HEK293T (cell line): ENCODE measurements at regions not wholly inside any gene's neighbourhood (a gene's known extent, or its start where the extent isn't known, plus 50 kb on each side); places are given as distances from the start of the nearest gene placed in this dataset.

Experiments
- CTCF ChIA-PET: fragments of 350-600 bp; formaldehyde crosslinking; extraction: SDS; loops from one replicate; lab custom pipeline; 2021; ENCODE audit warnings: antibody characterized with exemption, inconsistent platforms; lab: Yijun Ruan, JAX
- POLR2A ChIA-PET: fragments of 350-600 bp; formaldehyde crosslinking; extraction: SDS; loops from one replicate; lab custom pipeline; 2020; ENCODE audit warnings: antibody characterized with exemption, inconsistent platforms; lab: Yijun Ruan, JAX
- DNase-seq: peaks from one replicate; pipeline ENCODE4 v3.0.0; 2012; ENCODE audit warnings: mixed read lengths; ENCODE audit errors: extremely low spot score
- ARNT ChIP-seq: fragments of 450-650 bp; IDR thresholded peaks from 2 replicates; pipeline ENCODE4 v1.6.1; 2017; ENCODE audit warnings: mild to moderate bottlenecking
- BHLHE40 ChIP-seq: fragments of 450-650 bp; IDR thresholded peaks from 2 replicates; pipeline ENCODE4 v1.6.1; 2016; ENCODE audit warnings: mild to moderate bottlenecking, moderate library complexity, borderline replicate concordance
- CTBP1 ChIP-seq: fragments of 450-650 bp; IDR thresholded peaks from 2 replicates; pipeline ENCODE4 v1.6.1; 2016; ENCODE audit warnings: borderline replicate concordance
- ELF4 ChIP-seq: fragments of 450-650 bp; IDR thresholded peaks from 2 replicates; pipeline ENCODE4 v1.6.1; 2017; ENCODE audit warnings: antibody characterized with exemption
- FOXA1 ChIP-seq: fragments of 450-650 bp; IDR thresholded peaks from 2 replicates; pipeline ENCODE4 v1.6.1; 2016; ENCODE audit warnings: mild to moderate bottlenecking
- FOXK2 ChIP-seq: fragments of 450-650 bp; IDR thresholded peaks from 2 replicates; pipeline ENCODE4 v1.6.1; 2016; ENCODE audit warnings: mild to moderate bottlenecking
- FOXM1 ChIP-seq: fragments of 450-650 bp; IDR thresholded peaks from 2 replicates; pipeline ENCODE4 v1.6.1; 2017; ENCODE audit warnings: mild to moderate bottlenecking, borderline replicate concordance
- HDGF ChIP-seq: fragments of 450-650 bp; IDR thresholded peaks from 2 replicates; pipeline ENCODE4 v1.6.1; 2017; ENCODE audit warnings: antibody characterized with exemption, borderline replicate concordance
- L3MBTL2 ChIP-seq: fragments of 450-650 bp; conservative IDR thresholded peaks from 2 replicates; pipeline ENCODE4 v1.6.1; 2016; ENCODE audit warnings: mild to moderate bottlenecking
- LEF1 ChIP-seq: fragments of 450-650 bp; IDR thresholded peaks from 2 replicates; pipeline ENCODE4 v1.6.1; 2017; ENCODE audit warnings: mild to moderate bottlenecking, borderline replicate concordance
- NFRKB ChIP-seq: fragments of 450-650 bp; IDR thresholded peaks from 2 replicates; pipeline ENCODE4 v1.6.1; 2016; ENCODE audit warnings: mild to moderate bottlenecking, moderate library complexity
- SP1 ChIP-seq: fragments of 450-650 bp; IDR thresholded peaks from 2 replicates; pipeline ENCODE4 v1.6.1; 2017
- SUZ12 ChIP-seq: fragments of 450-650 bp; IDR thresholded peaks from 2 replicates; pipeline ENCODE4 v1.6.1; 2016; ENCODE audit warnings: mild to moderate bottlenecking
- TARDBP ChIP-seq: fragments of 450-650 bp; IDR thresholded peaks from 2 replicates; pipeline ENCODE4 v1.6.1; 2016
- ZNF384 ChIP-seq: fragments of 450-650 bp; IDR thresholded peaks from 2 replicates; pipeline ENCODE4 v1.6.1; 2016
- TF ChIP-seq, protein P1 (sequence below): fragments of 450-650 bp; IDR thresholded peaks from 2 replicates; pipeline ENCODE4 v1.6.1; 2016

DNA sequence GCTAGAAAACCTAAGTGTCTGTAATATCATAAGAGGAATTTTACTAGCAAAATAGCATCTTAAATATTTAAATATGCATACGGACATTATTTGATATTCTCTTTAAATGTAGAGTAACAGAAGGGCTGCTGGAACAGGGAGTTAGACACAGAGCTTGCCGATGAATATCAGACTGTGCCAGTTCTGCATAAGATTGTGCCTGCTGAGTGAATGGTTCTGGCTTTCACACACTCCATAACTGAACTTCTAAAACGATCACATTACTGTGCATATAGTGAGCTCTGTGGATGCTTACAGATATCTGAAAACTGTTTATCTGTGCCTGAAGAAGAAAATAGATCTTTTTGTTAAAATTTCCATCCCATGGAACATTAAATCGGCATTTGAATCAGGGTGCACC, 867.4 kb upstream of the PCDH10 start:
- TF ChIP-seq L3MBTL2: no peak
- TF ChIP-seq SUZ12: no peak
- no peak for TF ChIP-seq FOXA1
- TF ChIP-seq CTBP1: no peak
- no peak for TF ChIP-seq SP1
- no peak for TF ChIP-seq BHLHE40
- TF ChIP-seq LEF1: no peak
- TF ChIP-seq ELF4: no peak
- TF ChIP-seq ARNT: no peak
- no peak for TF ChIP-seq TARDBP
- TF ChIP-seq, protein P1, sequence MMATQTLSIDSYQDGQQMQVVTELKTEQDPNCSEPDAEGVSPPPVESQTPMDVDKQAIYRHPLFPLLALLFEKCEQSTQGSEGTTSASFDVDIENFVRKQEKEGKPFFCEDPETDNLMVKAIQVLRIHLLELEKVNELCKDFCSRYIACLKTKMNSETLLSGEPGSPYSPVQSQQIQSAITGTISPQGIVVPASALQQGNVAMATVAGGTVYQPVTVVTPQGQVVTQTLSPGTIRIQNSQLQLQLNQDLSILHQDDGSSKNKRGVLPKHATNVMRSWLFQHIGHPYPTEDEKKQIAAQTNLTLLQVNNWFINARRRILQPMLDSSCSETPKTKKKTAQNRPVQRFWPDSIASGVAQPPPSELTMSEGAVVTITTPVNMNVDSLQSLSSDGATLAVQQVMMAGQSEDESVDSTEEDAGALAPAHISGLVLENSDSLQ: no peak
- no peak for TF ChIP-seq FOXK2
- TF ChIP-seq FOXM1: no peak
- TF ChIP-seq NFRKB: no peak
- TF ChIP-seq ZNF384: no peak
- TF ChIP-seq HDGF: no peak
- ChIA-PET POLR2A (no interaction called here), CTCF (no interaction called here)
- no peak for DNase-seq

DNA sequence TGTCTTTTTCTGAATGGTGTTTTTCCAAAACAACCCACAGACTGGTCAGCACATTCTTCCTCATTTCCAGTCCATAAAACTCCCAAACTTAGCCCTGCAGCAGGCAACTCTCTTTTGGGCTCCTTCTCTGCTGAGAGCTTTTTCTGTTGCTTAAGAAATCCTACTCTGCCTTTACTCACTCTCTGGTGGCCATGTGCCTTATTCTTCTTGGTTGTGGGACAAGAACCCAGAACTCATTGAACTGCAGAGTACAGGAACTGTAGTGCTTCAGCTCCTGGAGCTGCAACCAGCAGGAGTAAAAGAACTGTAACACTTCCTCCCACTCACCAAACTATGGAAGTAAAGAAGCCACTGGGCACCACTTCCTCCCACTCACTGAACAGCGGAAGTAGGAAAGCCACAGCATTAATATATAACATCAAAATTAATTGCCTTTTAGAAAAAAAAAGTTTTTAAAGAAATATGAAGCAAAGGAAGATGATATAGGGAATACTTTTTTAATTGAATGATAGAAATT, 864.1 kb upstream of the PCDH10 start:
- CTCF ChIA-PET: no interaction called here
- POLR2A ChIA-PET: no interaction called here
- TF ChIP-seq NFRKB (no peak), FOXA1 (no peak), CTBP1 (no peak), TARDBP (no peak), SP1 (no peak), ELF4 (no peak), SUZ12 (no peak), L3MBTL2 (no peak), FOXK2 (no peak), ARNT (no peak), BHLHE40 (no peak), LEF1 (no peak)
- TF ChIP-seq, protein P1: no peak
- no peak for DNase-seq

DNA sequence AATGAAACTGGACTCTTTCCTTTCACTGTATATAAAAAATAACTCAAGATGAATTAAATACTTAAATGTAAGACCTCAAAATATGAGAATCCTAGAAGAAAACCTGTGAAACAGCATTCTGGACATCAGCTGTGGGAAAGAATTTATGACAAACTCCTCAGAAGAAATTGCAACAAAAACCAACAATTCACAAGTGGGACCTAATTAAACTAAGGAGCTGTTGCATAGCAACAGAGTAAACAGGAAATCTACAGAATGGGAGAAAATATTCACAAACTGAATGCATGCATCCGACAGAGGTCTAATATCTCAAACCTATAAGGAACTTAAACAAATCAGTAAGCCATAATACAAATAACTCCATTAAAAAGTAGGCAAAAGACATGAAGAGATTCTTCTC, 851.7 kb upstream of the PCDH10 start:
- TF ChIP-seq LEF1 (no peak), ARNT (no peak), HDGF (no peak), FOXM1 (no peak), TARDBP (no peak), SP1 (no peak), SUZ12 (no peak), FOXK2 (no peak), NFRKB (no peak), ELF4 (no peak), CTBP1 (no peak), BHLHE40 (no peak), L3MBTL2 (no peak)
- TF ChIP-seq, protein P1: no peak
- no peak for DNase-seq
- POLR2A ChIA-PET: no interaction called here
- CTCF ChIA-PET: no interaction called here

DNA sequence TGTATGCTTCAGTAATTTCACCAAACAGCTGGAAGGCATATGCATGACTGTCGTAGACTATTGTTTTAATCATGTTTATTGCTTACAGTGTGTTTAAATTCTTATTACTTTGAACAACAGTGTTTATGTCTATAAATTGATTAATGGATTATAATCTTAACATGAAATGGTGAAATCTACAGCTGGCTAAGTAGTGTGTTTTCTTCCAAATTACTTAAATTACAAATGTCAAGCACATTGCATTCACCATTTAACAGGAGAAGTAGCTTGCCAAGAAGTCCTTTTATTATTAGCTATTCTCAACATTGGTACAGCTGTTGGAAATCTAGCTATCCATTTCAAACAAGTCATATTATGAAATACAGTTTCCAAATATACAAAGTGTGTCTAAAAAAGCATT, 849.3 kb upstream of the PCDH10 start:
- POLR2A ChIA-PET: no interaction called here
- DNase-seq: no peak
- TF ChIP-seq ELF4 (no peak), SUZ12 (no peak), ZNF384 (no peak), SP1 (no peak), L3MBTL2 (no peak), CTBP1 (no peak), TARDBP (no peak), HDGF (no peak)
- CTCF ChIA-PET: no interaction called here

DNA sequence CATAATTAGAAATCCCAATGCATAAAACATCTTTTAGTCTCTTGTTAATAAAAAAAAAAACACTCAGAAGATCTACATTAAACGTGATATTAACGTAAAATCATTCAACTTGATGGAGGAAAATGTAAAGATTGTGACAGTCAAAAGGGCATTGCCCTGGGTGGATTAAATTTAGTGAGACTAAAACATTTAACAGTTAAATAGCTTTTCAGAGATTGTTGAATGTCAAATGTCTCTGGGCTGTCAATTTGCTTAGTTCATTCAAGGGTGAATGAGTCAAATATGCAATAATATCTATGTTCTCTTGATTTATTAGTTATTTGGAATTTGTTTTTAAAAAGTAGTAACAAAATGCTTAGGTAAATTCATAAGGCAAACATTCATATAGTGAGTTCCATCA, 836.6 kb upstream of the PCDH10 start:
- ChIA-PET POLR2A (no interaction called here), CTCF (no interaction called here)

DNA sequence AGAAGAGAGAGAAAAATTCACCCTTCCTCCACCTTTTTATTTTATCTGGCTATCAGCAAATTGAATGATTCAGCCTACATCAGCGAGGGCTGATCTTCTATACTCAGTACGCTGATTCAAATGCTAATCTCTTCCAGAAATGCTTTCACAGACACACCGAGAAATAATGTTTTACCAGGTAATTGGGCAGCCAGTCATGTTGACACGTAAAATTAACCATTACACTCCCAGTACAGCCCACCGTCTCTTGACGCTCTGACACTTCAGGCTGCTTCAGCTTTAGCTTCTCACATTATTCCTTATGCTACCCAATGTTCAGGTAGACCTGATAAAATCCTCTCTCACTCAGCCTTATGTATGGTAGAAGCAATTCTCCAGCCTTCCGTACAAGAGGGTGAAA, 835.2 kb upstream of the PCDH10 start:
- TF ChIP-seq TARDBP: no peak
- TF ChIP-seq CTBP1: no peak
- TF ChIP-seq BHLHE40: no peak
- TF ChIP-seq, protein P1: no peak
- no peak for TF ChIP-seq SUZ12
- TF ChIP-seq ZNF384: no peak
- no peak for TF ChIP-seq ELF4
- TF ChIP-seq LEF1: no peak
- no peak for TF ChIP-seq L3MBTL2
- TF ChIP-seq ARNT: no peak
- no peak for TF ChIP-seq FOXK2
- DNase-seq: no peak
- ChIA-PET CTCF (no interaction called here), POLR2A (no interaction called here)

More for the DNA sequence above, 836.6 kb upstream of the PCDH10 start:
- DNase-seq: no peak
- TF ChIP-seq, protein P1: no peak
- TF ChIP-seq SP1 (no peak), TARDBP (no peak)
